HEK293T (cell line): ENCODE measurements at regions not wholly inside any gene's neighbourhood (a gene's known extent, or its start where the extent isn't known, plus 50 kb on each side); places are given as distances from the start of the nearest gene placed in this dataset.

Source experiments
- ARNT ChIP-seq: fragments of 450-650 bp; IDR thresholded peaks from 2 replicates; pipeline ENCODE4 v1.6.1; 2017; ENCODE audit warnings: mild to moderate bottlenecking
- CTBP1 ChIP-seq: fragments of 450-650 bp; IDR thresholded peaks from 2 replicates; pipeline ENCODE4 v1.6.1; 2016; ENCODE audit warnings: borderline replicate concordance
- ELF4 ChIP-seq: fragments of 450-650 bp; IDR thresholded peaks from 2 replicates; pipeline ENCODE4 v1.6.1; 2017; ENCODE audit warnings: antibody characterized with exemption
- FOXK2 ChIP-seq: fragments of 450-650 bp; IDR thresholded peaks from 2 replicates; pipeline ENCODE4 v1.6.1; 2016; ENCODE audit warnings: mild to moderate bottlenecking
- LEF1 ChIP-seq: fragments of 450-650 bp; IDR thresholded peaks from 2 replicates; pipeline ENCODE4 v1.6.1; 2017; ENCODE audit warnings: mild to moderate bottlenecking, borderline replicate concordance
- NFRKB ChIP-seq: fragments of 450-650 bp; IDR thresholded peaks from 2 replicates; pipeline ENCODE4 v1.6.1; 2016; ENCODE audit warnings: mild to moderate bottlenecking, moderate library complexity
- PKNOX1 ChIP-seq: fragments of 450-650 bp; IDR thresholded peaks from 2 replicates; pipeline ENCODE4 v1.6.1; 2016
- SP1 ChIP-seq: fragments of 450-650 bp; IDR thresholded peaks from 2 replicates; pipeline ENCODE4 v1.6.1; 2017
- SUZ12 ChIP-seq: fragments of 450-650 bp; IDR thresholded peaks from 2 replicates; pipeline ENCODE4 v1.6.1; 2016; ENCODE audit warnings: mild to moderate bottlenecking
- TARDBP ChIP-seq: fragments of 450-650 bp; IDR thresholded peaks from 2 replicates; pipeline ENCODE4 v1.6.1; 2016

GRCh38 chr1:168783458-168784210, 54.6 kb upstream of the DPT start:
- no peak for TF ChIP-seq FOXK2
- no peak for TF ChIP-seq SP1
- TF ChIP-seq TARDBP = no peak
- no peak for TF ChIP-seq ARNT
- no peak for TF ChIP-seq CTBP1
- TF ChIP-seq ELF4 = no peak
- TF ChIP-seq PKNOX1 = no peak
- TF ChIP-seq NFRKB = no peak
- no peak for TF ChIP-seq LEF1
- TF ChIP-seq SUZ12 = no peak
